GM12878 (cell line): ENCODE measurements at regions not wholly inside any gene's neighbourhood (a gene's known extent, or its start where the extent isn't known, plus 50 kb on each side); places are given as distances from the start of the nearest gene placed in this dataset.

ENCODE experiments used
- ATAC-seq: fragments of 200-7000 bp; cut with Tn5 transposase; 3 replicates; pipeline ENCODE4 v1.9.1; 2020; ENCODE audit warnings: mild to moderate bottlenecking, moderate library complexity
- BruUV-seq: library from RNA; stranded (reverse); fragments of 400-500 nt; replicated peaks from 2 replicates; lab custom pipeline; 2021; lab: Mats Ljungman, UMichigan
- CTCF ChIA-PET: fragments of 300-600 bp; sonication (Branson Sonifier 250); formaldehyde crosslinking; extraction: SDS; loops from one replicate; lab custom pipeline; 2021; ENCODE audit warnings: inconsistent platforms; lab: Yijun Ruan, JAX
- POLR2A ChIA-PET: fragments of 350-600 bp; formaldehyde crosslinking; extraction: SDS; loops from one replicate; lab custom pipeline; 2021; ENCODE audit warnings: inconsistent platforms; lab: Charles Lee
- RAD21 ChIA-PET: fragments of 300-600 bp; sonication (Branson Sonifier 250); formaldehyde crosslinking; loops from one replicate; lab custom pipeline; 2023; ENCODE audit warnings: antibody characterized with exemption; ENCODE audit not compliant: unreplicated experiment; lab: Charles Lee
- SMC1A ChIA-PET: fragments of 300-600 bp; sonication (Branson Sonifier 250); formaldehyde crosslinking; loops from one replicate; lab custom pipeline; 2023; ENCODE audit not compliant: unreplicated experiment, uncharacterized antibody; lab: Charles Lee
- DNase-seq: peaks from one replicate; pipeline ENCODE4 v3.0.0-alpha.2; 2011; ENCODE audit warnings: low read depth, low spot score
- FAIRE-seq: peaks from 3 replicates; lab custom pipeline; 2011; peaks lifted over from hg19 to GRCh38; lab: Jason Lieb, UNC
- H2AFZ ChIP-seq: 2 replicates; pipeline ENCODE4 v1.6.0; 2011; ENCODE audit warnings: low read depth, low read length, control low read depth; ENCODE audit not compliant: control insufficient read depth
- H3K27ac ChIP-seq: 2 replicates; pipeline ENCODE4 v1.5.1; 2011; ENCODE audit warnings: control low read depth; ENCODE audit not compliant: control insufficient read depth, insufficient read depth
- H3K27me3 ChIP-seq, 2 experiments: replicated peaks in 1 of 2; 2 replicates each; pipeline versions ENCODE4 v1.6.0 to v1.6.1; 2011; ENCODE audit warnings: low read length in 1 of 2; ENCODE audit not compliant: control insufficient read depth in 2 of 2, insufficient read depth in 2 of 2
- H3K36me3 ChIP-seq, 2 experiments: 2 replicates each; pipeline ENCODE4 v1.5.1; 2011; ENCODE audit warnings: low read length in 1 of 2; ENCODE audit not compliant: control insufficient read depth in 2 of 2, insufficient read depth in 2 of 2
- H3K4me1 ChIP-seq: 2 replicates; pipeline ENCODE4 v1.6.1; 2011; ENCODE audit warnings: mild to moderate bottlenecking, low read length, moderate library complexity, mixed read lengths; ENCODE audit not compliant: control insufficient read depth, insufficient read depth
- H3K4me2 ChIP-seq: 2 replicates; pipeline ENCODE4 v1.6.0; 2011; ENCODE audit warnings: control low read depth; ENCODE audit not compliant: control insufficient read depth, insufficient read depth
- H3K4me3 ChIP-seq: fragments of 200-600 bp; sonication (generic); 2 replicates; pipeline ENCODE4 v1.5.1; 2016
- H3K79me2 ChIP-seq: 2 replicates; pipeline ENCODE4 v1.6.0; 2011; ENCODE audit warnings: low read length; ENCODE audit not compliant: control insufficient read depth, insufficient read depth
- H3K9ac ChIP-seq: 2 replicates; pipeline ENCODE4 v1.8.0; 2011; ENCODE audit warnings: low read length, control low read depth, mixed read lengths; ENCODE audit not compliant: control insufficient read depth, insufficient read depth
- H3K9me3 ChIP-seq: replicated peaks from 3 replicates; pipeline ENCODE4 v1.5.1; 2011; ENCODE audit warnings: mild to moderate bottlenecking, low read length; ENCODE audit not compliant: control insufficient read depth, insufficient read depth
- H4K20me1 ChIP-seq: 2 replicates; pipeline ENCODE4 v1.6.0; 2011; ENCODE audit not compliant: control insufficient read depth, insufficient read depth
- CREM ChIP-seq: IDR thresholded peaks from 2 replicates; pipeline ENCODE4 v1.6.1; 2014; ENCODE audit warnings: antibody characterized with exemption, low read depth
- KDM1A ChIP-seq: fragments of 200-600 bp; sonication (generic); IDR thresholded peaks from 2 replicates; pipeline ENCODE4 v1.6.1; 2016; ENCODE audit warnings: borderline replicate concordance
- MLLT1 ChIP-seq: fragments of 450-650 bp; IDR thresholded peaks from 2 replicates; pipeline ENCODE4 v1.6.1; 2016; ENCODE audit warnings: mild to moderate bottlenecking
- MYB ChIP-seq: fragments of 150-350 bp; IDR thresholded peaks from 2 replicates; pipeline ENCODE4 v1.6.1; 2014; ENCODE audit warnings: mild to moderate bottlenecking, low read depth, low read length, borderline replicate concordance
- POU2F2 ChIP-seq: IDR thresholded peaks from 3 replicates; pipeline ENCODE4 v1.6.1; 2011; ENCODE audit warnings: low read depth, mild to moderate bottlenecking, low read length, borderline replicate concordance
- REST ChIP-seq: IDR thresholded peaks from 2 replicates; pipeline ENCODE4 v1.6.1; 2012; ENCODE audit warnings: mild to moderate bottlenecking, low read depth, low read length
- SIN3A ChIP-seq: IDR thresholded peaks from 2 replicates; pipeline ENCODE4 v1.6.1; 2012; ENCODE audit warnings: low read depth, low read length, improper control_type of control experiment
- ZNF207 ChIP-seq: fragments of 450-650 bp; IDR thresholded peaks from 2 replicates; pipeline ENCODE4 v1.6.1; 2014; ENCODE audit warnings: antibody characterized with exemption, mild to moderate bottlenecking, borderline replicate concordance
- WGBS: methylation state at CpG from one replicate; pipeline ENCODE4 v1.1.6; 2016; ENCODE audit warnings: low lambda C conversion rate; ENCODE audit not compliant: insufficient replicate concordance, insufficient coverage; ENCODE audit errors: missing lambda C conversion rate; 5-methylcytosine and 5-hydroxymethylcytosine counted together
- in situ Hi-C: fragments of 300-500 bp; cut with MboI; formaldehyde crosslinking; loops from 9 replicates; pipeline ENCODE4 v1.14.3; 2018; ENCODE audit warnings: mixed read lengths
- intact Hi-C: fragments of 100-400 bp; cut with micrococcal nuclease; formaldehyde crosslinking; loops from one replicate; pipeline ENCODE4 v1.14.2; 2022; ENCODE audit not compliant: unreplicated experiment

GRCh38 chr21:35222021-35222420 lies 172.9 kb upstream of the RUNX1 start:
- TF ChIP-seq CREM (no peak), MYB (no peak), SIN3A (no peak), POU2F2 (no peak), MLLT1 (no peak), KDM1A (no peak), REST (peak; percentile 62; the same call in 1 of the 2 replicates), ZNF207 (no peak)
- in situ Hi-C loops (no loop called here), intact Hi-C loops (no loop called here)
- ChIA-PET CTCF (no interaction called here), RAD21 (no interaction called here), SMC1A (no interaction called here), POLR2A (no interaction called here)
- DNase-seq (no peak), FAIRE-seq (no peak), ATAC-seq (no peak)
- Histone ChIP-seq H3K79me2 (no peaks in the 10 kb centered on the region), H2AFZ (no peak overlapping the region), H3K4me1 (peaks cover 20% of the 10 kb centered on the region), H3K9me3 (no peaks in the 10 kb centered on the region; the same call in 2 of the 3 replicates), H3K27me3 (no peaks in the 10 kb centered on the region), H3K27ac (no peak overlapping the region), H3K36me3 (no peaks in the 10 kb centered on the region), H4K20me1 (no peaks in the 10 kb centered on the region), H3K9ac (no peak overlapping the region), H3K4me3 (no peak overlapping the region), H3K4me2 (peak overlapping the region; percentile 62)
- WGBS, result 63% methylated on average over 3 of the region's 3 CpGs
- BruUV-seq, result no TSS peak
